HEK293 (cell line): ENCODE measurements at regions not wholly inside any gene's neighbourhood (a gene's known extent, or its start where the extent isn't known, plus 50 kb on each side); places are given as distances from the start of the nearest gene placed in this dataset.

Source experiments
- CTCF ChIA-PET: fragments of 350-600 bp; formaldehyde crosslinking; extraction: SDS; loops from one replicate; lab custom pipeline; 2021; ENCODE audit warnings: antibody characterized with exemption; lab: Yijun Ruan, JAX
- POLR2A ChIA-PET: fragments of 300-600 bp; formaldehyde crosslinking; extraction: SDS; loops from one replicate; lab custom pipeline; 2020; ENCODE audit warnings: antibody characterized with exemption, inconsistent platforms; lab: Yijun Ruan, JAX
- H3K27ac ChIP-seq: fragments of 200-500 bp; sonication (Bioruptor generic); 2 replicates; pipeline ENCODE4 v1.5.1; 2014; ENCODE audit warnings: low read depth, low read length, control low read depth, inconsistent platforms; ENCODE audit errors: extremely low read depth
- H3K36me3 ChIP-seq, 2 experiments: fragments of 200-500 bp in 1 of 2; sonication (Bioruptor generic) in 1 of 2; 1 replicate in 1 of 2; 2 replicates in 1 of 2; pipeline ENCODE4 v1.5.1; 2014 to 2017; ENCODE audit warnings: inconsistent platforms in 2 of 2, low read length in 2 of 2; ENCODE audit not compliant: control insufficient read depth in 2 of 2, insufficient read depth in 1 of 2
- H3K4me1 ChIP-seq: fragments of 200-500 bp; sonication (Bioruptor generic); 2 replicates; pipeline ENCODE4 v1.5.1; 2014; ENCODE audit warnings: mild to moderate bottlenecking, low read length, inconsistent platforms; ENCODE audit not compliant: control insufficient read depth, insufficient read depth
- H3K4me3 ChIP-seq: 2 replicates; pipeline ENCODE4 v1.5.1; 2011; ENCODE audit warnings: low read depth, mild to moderate bottlenecking, control low read depth, low read length, moderate library complexity
- H3K9me3 ChIP-seq: fragments of 200-500 bp; sonication (Bioruptor generic); 2 replicates; pipeline ENCODE4 v1.5.1; 2014; ENCODE audit warnings: low read depth, low read length, inconsistent platforms; ENCODE audit not compliant: control insufficient read depth, insufficient read depth
- ELK4 ChIP-seq: IDR thresholded peaks from 2 replicates; pipeline ENCODE4 v1.6.1; 2011; ENCODE audit warnings: mild to moderate bottlenecking, low read depth, low read length, borderline replicate concordance
- PATZ1 ChIP-seq: fragments of 450-650 bp; formaldehyde crosslinking; IDR thresholded peaks from 2 replicates; pipeline ENCODE4 v1.5.1; 2016; ENCODE audit warnings: missing biosample characterization, missing genetic modification characterization
- REPIN1 ChIP-seq: fragments of 450-650 bp; formaldehyde crosslinking; IDR thresholded peaks from 2 replicates; pipeline ENCODE4 v1.5.1; 2017; ENCODE audit warnings: missing biosample characterization, missing genetic modification characterization, low read depth
- SETDB1 ChIP-seq: IDR thresholded peaks from one replicate; pipeline ENCODE4 v1.6.1; 2017; ENCODE audit warnings: mild to moderate bottlenecking, low read length, moderate library complexity, mixed read lengths; ENCODE audit not compliant: insufficient read length
- TCF7L2 ChIP-seq: IDR thresholded peaks from 2 replicates; pipeline ENCODE4 v1.6.1; 2011; ENCODE audit warnings: low read depth, mild to moderate bottlenecking, inconsistent platforms, low read length, moderate library complexity, borderline replicate concordance
- TRIM28 ChIP-seq: IDR thresholded peaks from 2 replicates; pipeline ENCODE4 v1.6.1; 2011; ENCODE audit warnings: low read length, control low read depth, borderline replicate concordance
- YY2 ChIP-seq: fragments of 450-650 bp; formaldehyde crosslinking; IDR thresholded peaks from 2 replicates; pipeline ENCODE4 v1.5.1; 2016; ENCODE audit warnings: missing biosample characterization, missing genetic modification characterization
- ZNF133 ChIP-seq: fragments of 450-650 bp; formaldehyde crosslinking; IDR thresholded peaks from 2 replicates; pipeline ENCODE4 v1.5.1; 2016; ENCODE audit warnings: missing biosample characterization, missing genetic modification characterization
- ZNF174 ChIP-seq: fragments of 450-650 bp; formaldehyde crosslinking; IDR thresholded peaks from 2 replicates; pipeline ENCODE4 v1.5.0; 2017; ENCODE audit warnings: missing biosample characterization, mild to moderate bottlenecking, missing genetic modification characterization
- ZNF24 ChIP-seq: fragments of 450-650 bp; formaldehyde crosslinking; IDR thresholded peaks from 2 replicates; pipeline ENCODE4 v1.5.1; 2016; ENCODE audit warnings: missing biosample characterization, missing genetic modification characterization
- ZNF341 ChIP-seq: fragments of 450-650 bp; formaldehyde crosslinking; IDR thresholded peaks from 2 replicates; pipeline ENCODE4; 2016; ENCODE audit warnings: low read depth, missing biosample characterization, missing genetic modification characterization
- ZNF433 ChIP-seq: fragments of 450-650 bp; formaldehyde crosslinking; IDR thresholded peaks from 2 replicates; pipeline ENCODE4 v1.5.1; 2016; ENCODE audit warnings: missing biosample characterization, missing genetic modification characterization, low read depth
- ZNF501 ChIP-seq: fragments of 450-650 bp; formaldehyde crosslinking; IDR thresholded peaks from 2 replicates; pipeline ENCODE4 v1.5.1; 2016; ENCODE audit warnings: missing biosample characterization, missing genetic modification characterization
- ZNF571 ChIP-seq: fragments of 450-650 bp; formaldehyde crosslinking; IDR thresholded peaks from 2 replicates; pipeline ENCODE4 v1.5.0; 2017; ENCODE audit warnings: missing biosample characterization, missing genetic modification characterization
- ZNF585B ChIP-seq: fragments of 450-650 bp; formaldehyde crosslinking; IDR thresholded peaks from 2 replicates; pipeline ENCODE4 v1.5.1; 2016; ENCODE audit warnings: missing biosample characterization, missing genetic modification characterization
- ZNF664 ChIP-seq: fragments of 450-650 bp; formaldehyde crosslinking; IDR thresholded peaks from 2 replicates; pipeline ENCODE4 v1.5.1; 2016; ENCODE audit warnings: missing biosample characterization, missing genetic modification characterization
- ZNF704 ChIP-seq: fragments of 450-650 bp; formaldehyde crosslinking; IDR thresholded peaks from 2 replicates; pipeline ENCODE4 v1.5.1; 2016; ENCODE audit warnings: missing biosample characterization, missing genetic modification characterization
- ZNF76 ChIP-seq: fragments of 450-650 bp; formaldehyde crosslinking; IDR thresholded peaks from 2 replicates; pipeline ENCODE4; 2016; ENCODE audit warnings: low read depth, missing biosample characterization, missing genetic modification characterization, borderline replicate concordance
- ZNF777 ChIP-seq: fragments of 450-650 bp; formaldehyde crosslinking; IDR thresholded peaks from 2 replicates; pipeline ENCODE4 v1.5.1; 2017; ENCODE audit warnings: missing biosample characterization, missing genetic modification characterization, borderline replicate concordance
- ZNF843 ChIP-seq: fragments of 450-650 bp; formaldehyde crosslinking; IDR thresholded peaks from 2 replicates; pipeline ENCODE4 v1.5.1; 2016; ENCODE audit warnings: missing biosample characterization, missing genetic modification characterization
- ZSCAN30 ChIP-seq: fragments of 450-650 bp; IDR thresholded peaks from 2 replicates; pipeline ENCODE4 v1.5.1; 2018; ENCODE audit warnings: missing biosample characterization, mild to moderate bottlenecking, missing genetic modification characterization, moderate library complexity
- ZSCAN5A ChIP-seq: fragments of 450-650 bp; formaldehyde crosslinking; IDR thresholded peaks from 2 replicates; pipeline ENCODE4 v1.5.1; 2016; ENCODE audit warnings: missing biosample characterization, missing genetic modification characterization

GRCh38 chr18:39825485-39826150 is 2129.4 kb upstream of the PIK3C3 start:
- ChIA-PET CTCF (no interaction called here), POLR2A (no interaction called here)
- TF ChIP-seq TRIM28 (peak; percentile 57; the same call in 1 of the 2 replicates), YY2 (tag by site-specific recombination) (no peak), TCF7L2 (peak; percentile 19; the same call in 1 of the 2 replicates)
- Histone ChIP-seq H3K4me3 (no peak overlapping the region), H3K27ac (no peak overlapping the region), H3K9me3 (no peaks in the 10 kb centered on the region), H3K36me3 (no peaks in the 10 kb centered on the region), H3K4me1 (no peaks in the 10 kb centered on the region; the same call in 1 of the 2 replicates)

GRCh38 chr18:39806525-39806924 is 2148.5 kb upstream of the PIK3C3 start:
- no peaks in the 10 kb centered on the region for H3K4me1 ChIP-seq
- H3K4me3 ChIP-seq, result no peak overlapping the region
- POLR2A ChIA-PET, result no interaction called here
- TF ChIP-seq SETDB1, result peak; percentile 63
- TF ChIP-seq ELK4, result no peak
- no peak for TF ChIP-seq ZNF76 (tag by site-specific recombination)
- TF ChIP-seq ZNF704, result no peak
- no peak for TF ChIP-seq TRIM28
- no peak for TF ChIP-seq ZNF341 (tag by site-specific recombination)
- H3K27ac ChIP-seq, result no peak overlapping the region
- no peaks in the 10 kb centered on the region for H3K9me3 ChIP-seq
- CTCF ChIA-PET, result interaction anchor here (0.6 kb wide), 1 partner anchor 58 kb away, joined by 3 read pairs; no protein-coding TSS in a partner anchor
- H3K36me3 ChIP-seq, result no peaks in the 10 kb centered on the region

GRCh38 chr18:39805218-39805617 is 2149.8 kb upstream of the PIK3C3 start:
- CTCF ChIA-PET, result no interaction called here
- Histone ChIP-seq H3K4me3 (no peak overlapping the region), H3K4me1 (no peaks in the 10 kb centered on the region), H3K36me3 (no peaks in the 10 kb centered on the region), H3K9me3 (no peaks in the 10 kb centered on the region), H3K27ac (no peak overlapping the region)
- POLR2A ChIA-PET, result no interaction called here
- TF ChIP-seq PATZ1 (tag by site-specific recombination), result no peak
- no peak for TF ChIP-seq ZNF585B (tag by site-specific recombination)
- TF ChIP-seq ZSCAN5A, result no peak
- no peak for TF ChIP-seq ZNF843
- TF ChIP-seq ZNF24 (tag by site-specific recombination), result no peak
- no peak for TF ChIP-seq ZNF433 (tag by site-specific recombination)
- TF ChIP-seq ZNF664, result no peak
- TF ChIP-seq ZNF501 (tag by site-specific recombination), result no peak
- TF ChIP-seq ZNF777 (tag by site-specific recombination), result no peak
- no peak for TF ChIP-seq ZNF133 (tag by site-specific recombination)
- TF ChIP-seq REPIN1 (tag by site-specific recombination), result no peak
- TF ChIP-seq ZNF571 (tag by site-specific recombination), result no peak
- TF ChIP-seq ZSCAN30 (tag by site-specific recombination), result no peak
- no peak for TF ChIP-seq ZNF174
